ENCODE measurements at regions not wholly inside any gene's neighbourhood (a gene's known extent, or its start where the extent isn't known, plus 50 kb on each side); places are given as distances from the start of the nearest gene placed in this dataset.

GRCh38 chr15:70160267-70160666, 62.5 kb upstream of the TLE3 start:
- no peak for TF ChIP-seq CTCF (IDR thresholded peaks at IDR 0.05; ENCODE audit: low read depth, low read length, poor library complexity, severe bottlenecking)
- TF ChIP-seq EZH2phosphoT487 (IDR thresholded peaks at IDR 0.05; ENCODE audit: borderline replicate concordance, low read length), result no peak
